ENCODE measurements at regions not wholly inside any gene's neighbourhood (a gene's known extent, or its start where the extent isn't known, plus 50 kb on each side); places are given as distances from the start of the nearest gene placed in this dataset.

GRCh38 chrX:6965729-6966128 lies 181.8 kb upstream of the STS start:
- no peak overlapping the region for H3K27ac ChIP-seq (ENCODE audit: control insufficient read depth, insufficient read depth, low read length)
- H4K20me1 ChIP-seq (ENCODE audit: control insufficient read depth, extremely low read depth, insufficient read depth, low read length) = no peaks in the 10 kb centered on the region
- FAIRE-seq = no peak
- no peaks in the 10 kb centered on the region for H3K36me3 ChIP-seq (ENCODE audit: control insufficient read depth in 2 of 2, extremely low read depth in 1 of 2, insufficient read depth in 2 of 2, low read length in 2 of 2)
- no peaks in the 10 kb centered on the region for H3K9me3 ChIP-seq (ENCODE audit: control insufficient read depth, low read depth, low read length)
- no peaks in the 10 kb centered on the region for H3K9me1 ChIP-seq (ENCODE audit: control insufficient read depth, extremely low read depth, insufficient read depth, low read length)
- H3K9ac ChIP-seq (ENCODE audit: control insufficient read depth, extremely low read depth, insufficient read depth, low read length) = no peak overlapping the region
- no peaks in the 10 kb centered on the region for H3K27me3 ChIP-seq (ENCODE audit: control insufficient read depth, extremely low read depth, insufficient read depth, low read length)
- H3K4me2 ChIP-seq (ENCODE audit: control insufficient read depth, extremely low read depth, insufficient read depth, low read depth, low read length) = no peak overlapping the region
- H3K4me3 ChIP-seq (ENCODE audit: control insufficient read depth in 2 of 3, extremely low read depth in 1 of 3, insufficient read depth in 2 of 3, low read depth in 1 of 3, low read length in 3 of 3) = no peak overlapping the region
- no peak for TF ChIP-seq EZH2 (IDR thresholded peaks at IDR 0.05; ENCODE audit: low read length)
- TF ChIP-seq CTCF (optimal IDR thresholded peaks at IDR 0.05 in 1 of 3, IDR thresholded peaks at IDR 0.05 in 1 of 3, conservative IDR thresholded peaks at IDR 0.05 in 1 of 3; ENCODE audit: extremely low read depth in 1 of 3, insufficient read depth in 2 of 3, low read length in 3 of 3) = no peak
- H2AFZ ChIP-seq (ENCODE audit: control insufficient read depth, low read length) = no peak overlapping the region
- dilution Hi-C loops (cut with MboI; ENCODE audit: extremely low pct_ligation_motif_present, low sequenced_read_pairs) = no loop called here
- H3K79me2 ChIP-seq (ENCODE audit: control insufficient read depth, insufficient read depth, low read length) = no peaks in the 10 kb centered on the region
- H3K4me1 ChIP-seq (ENCODE audit: control insufficient read depth, extremely low read depth, insufficient read depth, low read length) = no peaks in the 10 kb centered on the region
- no peak for DNase-seq (ENCODE audit: low read depth, low spot score)

GRCh38 chrX:6962006-6962355 lies 185.5 kb upstream of the STS start:
- no peak overlapping the region for H3K4me3 ChIP-seq (ENCODE audit: control insufficient read depth in 2 of 3, extremely low read depth in 1 of 3, insufficient read depth in 2 of 3, low read depth in 1 of 3, low read length in 3 of 3)
- dilution Hi-C loops (cut with MboI; ENCODE audit: extremely low pct_ligation_motif_present, low sequenced_read_pairs) = no loop called here
- no peak for DNase-seq (ENCODE audit: low read depth, low spot score)
- no peaks in the 10 kb centered on the region for H3K9me1 ChIP-seq (ENCODE audit: control insufficient read depth, extremely low read depth, insufficient read depth, low read length)
- no peaks in the 10 kb centered on the region for H3K9me3 ChIP-seq (ENCODE audit: control insufficient read depth, low read depth, low read length)
- FAIRE-seq = no peak
- H3K4me1 ChIP-seq (ENCODE audit: control insufficient read depth, extremely low read depth, insufficient read depth, low read length) = no peaks in the 10 kb centered on the region
- H2AFZ ChIP-seq (ENCODE audit: control insufficient read depth, low read length) = no peak overlapping the region
- no peaks in the 10 kb centered on the region for H4K20me1 ChIP-seq (ENCODE audit: control insufficient read depth, extremely low read depth, insufficient read depth, low read length)
- no peaks in the 10 kb centered on the region for H3K27me3 ChIP-seq (ENCODE audit: control insufficient read depth, extremely low read depth, insufficient read depth, low read length)
- H3K36me3 ChIP-seq (ENCODE audit: control insufficient read depth in 2 of 2, extremely low read depth in 1 of 2, insufficient read depth in 2 of 2, low read length in 2 of 2) = no peaks in the 10 kb centered on the region
- H3K9ac ChIP-seq (ENCODE audit: control insufficient read depth, extremely low read depth, insufficient read depth, low read length) = no peak overlapping the region
- H3K27ac ChIP-seq (ENCODE audit: control insufficient read depth, insufficient read depth, low read length) = no peak overlapping the region
- no peaks in the 10 kb centered on the region for H3K79me2 ChIP-seq (ENCODE audit: control insufficient read depth, insufficient read depth, low read length)
- H3K4me2 ChIP-seq (ENCODE audit: control insufficient read depth, extremely low read depth, insufficient read depth, low read depth, low read length) = no peak overlapping the region
- TF ChIP-seq CTCF (optimal IDR thresholded peaks at IDR 0.05 in 1 of 3, IDR thresholded peaks at IDR 0.05 in 1 of 3, conservative IDR thresholded peaks at IDR 0.05 in 1 of 3; ENCODE audit: extremely low read depth in 1 of 3, insufficient read depth in 2 of 3, low read length in 3 of 3) = no peak
- no peak for TF ChIP-seq EZH2 (IDR thresholded peaks at IDR 0.05; ENCODE audit: low read length)

Data from keratinocyte (primary cell).